Endothelial cell of umbilical vein (primary cell): ENCODE measurements at regions not wholly inside any gene's neighbourhood (a gene's known extent, or its start where the extent isn't known, plus 50 kb on each side); places are given as distances from the start of the nearest gene placed in this dataset.

ENCODE experiments used
- BruUV-seq: library from RNA; stranded (reverse); fragments of 400-500 nt; replicated peaks from 2 replicates; lab custom pipeline; 2021; lab: Mats Ljungman, UMichigan
- CTCF ChIA-PET: fragments of 300-600, 350-600 bp; sonication (Branson Sonifier 250); formaldehyde crosslinking; loops from one replicate; lab custom pipeline; 2021; ENCODE audit warnings: antibody characterized with exemption, inconsistent platforms; lab: Charles Lee
- POLR2A ChIA-PET: fragments of 300-600, 350-600 bp; sonication (Branson Sonifier 250); formaldehyde crosslinking; loops from one replicate; lab custom pipeline; 2021; ENCODE audit warnings: antibody characterized with exemption, inconsistent platforms; lab: Charles Lee
- DNase-seq: peaks from one replicate; pipeline ENCODE4 v3.0.0-alpha.2; 2011; ENCODE audit warnings: low read depth, low spot score
- FAIRE-seq: peaks from 2 replicates; lab custom pipeline; 2011; peaks lifted over from hg19 to GRCh38; lab: Jason Lieb, UNC
- H2AFZ ChIP-seq: 2 replicates; pipeline ENCODE4 v1.6.0; 2012; ENCODE audit warnings: low read depth, low read length, control low read depth, inconsistent platforms
- H3K27ac ChIP-seq: 2 replicates; pipeline ENCODE4 v1.5.1; 2011; ENCODE audit warnings: low read depth, mild to moderate bottlenecking, control low read depth, low read length, moderate library complexity; ENCODE audit not compliant: insufficient read depth
- H3K27me3 ChIP-seq, 2 experiments: 2 replicates each; pipeline versions ENCODE4 v1.6.0 to v1.6.1; 2011; ENCODE audit warnings: low read length in 2 of 2, mixed read lengths in 1 of 2; ENCODE audit not compliant: control insufficient read depth in 2 of 2, insufficient read depth in 2 of 2
- H3K36me3 ChIP-seq, 2 experiments: 2 replicates in 1 of 2; 3 replicates in 1 of 2; pipeline ENCODE4 v1.5.1; 2011; ENCODE audit warnings: low read length in 2 of 2, mild to moderate bottlenecking in 1 of 2, moderate library complexity in 1 of 2; ENCODE audit not compliant: control insufficient read depth in 2 of 2, insufficient read depth in 2 of 2; ENCODE audit errors: extremely low read depth in 1 of 2
- H3K4me1 ChIP-seq: 3 replicates; pipeline ENCODE4 v1.5.1; 2011; ENCODE audit warnings: mild to moderate bottlenecking, low read length; ENCODE audit not compliant: control insufficient read depth, insufficient read depth; ENCODE audit errors: extremely low read depth
- H3K4me2 ChIP-seq: 2 replicates; pipeline ENCODE4 v1.6.1; 2011; ENCODE audit warnings: low read length, control low read depth, mixed read lengths; ENCODE audit not compliant: insufficient read depth
- H3K4me3 ChIP-seq, 3 experiments: fragments of 200-600 bp in 1 of 3; sonication (generic), shearing (Covaris generic) in 1 of 3; replicated peaks in 1 of 3; 2 replicates each; pipeline ENCODE4 v1.5.1; 2011 to 2016; ENCODE audit warnings: control low read depth in 3 of 3, low read length in 3 of 3, mild to moderate bottlenecking in 2 of 3, inconsistent platforms in 1 of 3, low read depth in 1 of 3, moderate library complexity in 1 of 3; ENCODE audit not compliant: insufficient read depth in 1 of 3
- H3K79me2 ChIP-seq: 2 replicates; pipeline ENCODE4 v1.6.0; 2012; ENCODE audit warnings: low read length, inconsistent platforms; ENCODE audit not compliant: control insufficient read depth, insufficient read depth
- H3K9ac ChIP-seq: replicated peaks from 2 replicates; pipeline ENCODE3; 2011; ENCODE audit warnings: low read length, control low read depth; ENCODE audit not compliant: insufficient read depth; ENCODE audit errors: extremely low read depth
- H3K9me1 ChIP-seq: replicated peaks from 3 replicates; pipeline ENCODE4 v1.6.0; 2011; ENCODE audit warnings: mild to moderate bottlenecking, low read length; ENCODE audit not compliant: control insufficient read depth, insufficient read depth; ENCODE audit errors: extremely low read depth
- H3K9me3 ChIP-seq: replicated peaks from 2 replicates; pipeline ENCODE4 v1.5.1; 2012; ENCODE audit warnings: low read length, inconsistent platforms; ENCODE audit not compliant: control insufficient read depth, insufficient read depth
- H4K20me1 ChIP-seq: replicated peaks from 2 replicates; pipeline ENCODE3; 2011; ENCODE audit warnings: mild to moderate bottlenecking, low read length; ENCODE audit not compliant: control insufficient read depth, insufficient read depth; ENCODE audit errors: extremely low read depth
- EZH2 ChIP-seq: IDR thresholded peaks from 2 replicates; pipeline ENCODE4 v1.6.1; 2012; ENCODE audit warnings: borderline replicate concordance, low read depth, mild to moderate bottlenecking, moderate library complexity, low read length, inconsistent platforms; ENCODE audit not compliant: severe bottlenecking
- FOS ChIP-seq: IDR thresholded peaks from 2 replicates; pipeline ENCODE4 v1.6.1; 2011; ENCODE audit warnings: mild to moderate bottlenecking, low read length, moderate library complexity, borderline replicate concordance; ENCODE audit not compliant: insufficient read depth
- GATA2 ChIP-seq: IDR thresholded peaks from 2 replicates; pipeline ENCODE4 v1.7.0; 2011; ENCODE audit warnings: low read depth, mild to moderate bottlenecking, moderate library complexity, mixed read lengths, low read length; ENCODE audit not compliant: insufficient read length, insufficient read depth
- JUN ChIP-seq: IDR thresholded peaks from 2 replicates; pipeline ENCODE4 v1.6.1; 2011; ENCODE audit warnings: borderline replicate concordance, low read depth; ENCODE audit not compliant: insufficient read length, insufficient read depth
- MYC ChIP-seq: IDR thresholded peaks from one replicate; pipeline ENCODE4 v1.6.1; 2011; ENCODE audit warnings: mild to moderate bottlenecking, low read depth, low read length
- POLR2A ChIP-seq: IDR thresholded peaks from 2 replicates; pipeline ENCODE4 v1.6.1; 2012; ENCODE audit warnings: low read depth, mild to moderate bottlenecking, control low read depth, low read length
- POLR2AphosphoS5 ChIP-seq: IDR thresholded peaks from 2 replicates; pipeline ENCODE4 v1.6.1; 2012; ENCODE audit warnings: low read depth, mild to moderate bottlenecking, control low read depth, low read length, moderate library complexity; ENCODE audit not compliant: insufficient read depth
- dilution Hi-C: fragments of 300-500 bp; cut with MboI; formaldehyde crosslinking; loops from one replicate; pipeline ENCODE4 v1.15.0; 2019; ENCODE audit warnings: low sequenced_read_pairs; ENCODE audit not compliant: extremely low pct_ligation_motif_present
- intact Hi-C: fragments of 100-400 bp; cut with micrococcal nuclease; formaldehyde crosslinking; loops from one replicate; pipeline ENCODE4 v1.10.0; 2022
- TF ChIP-seq, protein P1 (sequence below), 2 donors: IDR thresholded peaks; 1 replicate in 1 of 2; 2 replicates in 1 of 2; pipeline ENCODE4 v1.5.1; 2011; ENCODE audit warnings: low read length in 2 of 2, mild to moderate bottlenecking in 2 of 2, moderate library complexity in 2 of 2, control low read depth in 1 of 2, inconsistent platforms in 1 of 2, low read depth in 1 of 2; ENCODE audit not compliant: insufficient read depth in 1 of 2; ENCODE audit errors: extremely low read depth in 1 of 2
- TF ChIP-seq, protein P2 (sequence below): IDR thresholded peaks from 2 replicates; pipeline ENCODE4 v1.6.1; 2011; ENCODE audit not compliant: insufficient read depth, insufficient read length

DNA sequence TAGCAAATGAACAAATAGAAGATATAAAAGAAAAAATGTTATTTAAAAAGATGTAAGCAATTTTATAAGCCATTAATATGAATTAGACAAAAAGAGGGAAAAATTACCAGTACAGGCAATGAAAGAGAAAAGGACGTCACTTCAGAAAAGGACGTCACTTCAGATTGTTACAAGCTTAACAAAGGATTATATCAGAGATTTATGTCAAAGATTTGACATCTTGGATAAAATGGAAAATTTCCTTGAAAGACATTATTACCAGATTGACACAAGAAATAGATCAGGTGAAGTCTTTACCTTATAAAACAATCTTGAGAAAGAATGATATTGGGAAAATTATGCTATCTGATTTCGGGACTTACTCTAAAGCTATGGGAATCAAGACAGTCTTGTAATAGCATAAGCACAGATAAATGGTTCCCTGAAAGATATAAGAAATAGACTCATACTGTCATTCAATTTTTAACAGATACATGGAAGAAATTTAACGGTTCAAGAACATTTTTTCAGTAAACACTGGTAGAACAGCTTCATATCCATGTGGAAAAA is 625.4 kb upstream of the EDIL3 start:
- H3K79me2 ChIP-seq = no peaks in the 10 kb centered on the region
- FAIRE-seq (no peak), DNase-seq (no peak)
- TF ChIP-seq FOS = no peak
- no peaks in the 10 kb centered on the region for H3K9me3 ChIP-seq
- dilution Hi-C loops = no loop called here
- H3K4me2 ChIP-seq = no peak overlapping the region
- no peaks in the 10 kb centered on the region for H3K36me3 ChIP-seq
- no peaks in the 10 kb centered on the region for H3K4me1 ChIP-seq
- no peaks in the 10 kb centered on the region for H3K27me3 ChIP-seq
- ChIA-PET CTCF (no interaction called here), POLR2A (no interaction called here)
- intact Hi-C loops = no loop called here
- no TSS peak for BruUV-seq
- H2AFZ ChIP-seq = no peak overlapping the region
- H3K27ac ChIP-seq = no peak overlapping the region
- H3K9ac ChIP-seq = no peak overlapping the region
- no peaks in the 10 kb centered on the region for H3K9me1 ChIP-seq
- no peak overlapping the region for H3K4me3 ChIP-seq
- no peaks in the 10 kb centered on the region for H4K20me1 ChIP-seq

DNA sequence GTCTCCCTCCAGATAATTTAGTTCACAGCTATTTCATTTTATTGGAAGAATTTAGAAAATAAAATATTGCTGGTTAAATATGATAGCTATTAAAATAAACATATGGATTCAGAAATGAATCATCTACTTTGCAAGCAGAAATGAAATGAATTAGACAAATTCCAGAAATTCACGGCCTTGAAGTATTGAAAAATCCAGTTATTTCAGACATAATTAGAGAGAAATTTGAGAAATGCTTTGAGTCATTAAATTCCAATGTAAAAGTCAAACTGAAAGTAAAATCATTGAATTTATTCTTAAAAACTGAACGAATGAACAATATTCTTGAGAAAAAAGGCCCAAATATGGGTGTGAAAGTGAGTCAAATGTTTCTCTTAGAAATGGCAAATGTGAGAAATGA is 632.6 kb upstream of the EDIL3 start:
- no peaks in the 10 kb centered on the region for H3K4me1 ChIP-seq
- TF ChIP-seq, protein P1, sequence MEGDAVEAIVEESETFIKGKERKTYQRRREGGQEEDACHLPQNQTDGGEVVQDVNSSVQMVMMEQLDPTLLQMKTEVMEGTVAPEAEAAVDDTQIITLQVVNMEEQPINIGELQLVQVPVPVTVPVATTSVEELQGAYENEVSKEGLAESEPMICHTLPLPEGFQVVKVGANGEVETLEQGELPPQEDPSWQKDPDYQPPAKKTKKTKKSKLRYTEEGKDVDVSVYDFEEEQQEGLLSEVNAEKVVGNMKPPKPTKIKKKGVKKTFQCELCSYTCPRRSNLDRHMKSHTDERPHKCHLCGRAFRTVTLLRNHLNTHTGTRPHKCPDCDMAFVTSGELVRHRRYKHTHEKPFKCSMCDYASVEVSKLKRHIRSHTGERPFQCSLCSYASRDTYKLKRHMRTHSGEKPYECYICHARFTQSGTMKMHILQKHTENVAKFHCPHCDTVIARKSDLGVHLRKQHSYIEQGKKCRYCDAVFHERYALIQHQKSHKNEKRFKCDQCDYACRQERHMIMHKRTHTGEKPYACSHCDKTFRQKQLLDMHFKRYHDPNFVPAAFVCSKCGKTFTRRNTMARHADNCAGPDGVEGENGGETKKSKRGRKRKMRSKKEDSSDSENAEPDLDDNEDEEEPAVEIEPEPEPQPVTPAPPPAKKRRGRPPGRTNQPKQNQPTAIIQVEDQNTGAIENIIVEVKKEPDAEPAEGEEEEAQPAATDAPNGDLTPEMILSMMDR (IDR thresholded peaks at IDR 0.05; ENCODE audit: extremely low read depth in 1 of 2, insufficient read depth in 1 of 2, low read depth in 1 of 2, low read length in 2 of 2) = no peak
- TF ChIP-seq MYC (no peak), GATA2 (no peak), POLR2A (no peak), JUN (no peak), POLR2AphosphoS5 (no peak), EZH2 (no peak), FOS (no peak)
- TF ChIP-seq, protein P2, sequence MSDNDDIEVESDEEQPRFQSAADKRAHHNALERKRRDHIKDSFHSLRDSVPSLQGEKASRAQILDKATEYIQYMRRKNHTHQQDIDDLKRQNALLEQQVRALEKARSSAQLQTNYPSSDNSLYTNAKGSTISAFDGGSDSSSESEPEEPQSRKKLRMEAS = no peak
- H3K36me3 ChIP-seq = no peaks in the 10 kb centered on the region
- no peak overlapping the region for H3K4me3 ChIP-seq
- H3K27me3 ChIP-seq = no peaks in the 10 kb centered on the region
- BruUV-seq = no TSS peak
- no peak for FAIRE-seq
- CTCF ChIA-PET = no interaction called here
- intact Hi-C loops (no loop called here), dilution Hi-C loops (no loop called here)
- POLR2A ChIA-PET = no interaction called here
- no peaks in the 10 kb centered on the region for H3K9me1 ChIP-seq
- H3K27ac ChIP-seq = no peak overlapping the region
- no peaks in the 10 kb centered on the region for H3K9me3 ChIP-seq
- no peaks in the 10 kb centered on the region for H3K79me2 ChIP-seq
- no peaks in the 10 kb centered on the region for H4K20me1 ChIP-seq
- no peak overlapping the region for H2AFZ ChIP-seq
- H3K9ac ChIP-seq = no peak overlapping the region
- no peak overlapping the region for H3K4me2 ChIP-seq
- no peak for DNase-seq
